ENCODE measurements at regions not wholly inside any gene's neighbourhood (a gene's known extent, or its start where the extent isn't known, plus 50 kb on each side); places are given as distances from the start of the nearest gene placed in this dataset.

- TF ChIP-seq CTCF (IDR thresholded peaks at IDR 0.05; ENCODE audit: insufficient read depth, low read length, poor library complexity, severe bottlenecking) = no peak
- no peak for DNase-seq (ENCODE audit: low read depth)
- no peaks in the 10 kb centered on the region for H3K27me3 ChIP-seq (ENCODE audit: control insufficient read depth, insufficient read depth, low read length)
- no peak overlapping the region for H3K4me3 ChIP-seq (ENCODE audit: low read depth, low read length)
- no peaks in the 10 kb centered on the region for H3K36me3 ChIP-seq (ENCODE audit: control insufficient read depth, insufficient read depth, low read length)
These were observed 207.5 kb upstream of the FAM9B start for GRCh38 chrX:9241427-9241826.

GRCh38 chrX:9249051-9249846 is 215.3 kb upstream of the FAM9B start:
- H3K27me3 ChIP-seq (ENCODE audit: control insufficient read depth, insufficient read depth, low read length) = no peaks in the 10 kb centered on the region
- no peaks in the 10 kb centered on the region for H3K36me3 ChIP-seq (ENCODE audit: control insufficient read depth, insufficient read depth, low read length)
- H3K4me3 ChIP-seq (ENCODE audit: low read depth, low read length) = no peak overlapping the region
- TF ChIP-seq CTCF (IDR thresholded peaks at IDR 0.05; ENCODE audit: insufficient read depth, low read length, poor library complexity, severe bottlenecking) = no peak
- no peak for DNase-seq (ENCODE audit: low read depth)

GRCh38 chrX:9252182-9252581 is 212.7 kb upstream of the TBL1X start:
- no peak overlapping the region for H3K4me3 ChIP-seq (ENCODE audit: low read depth, low read length)
- no peak for DNase-seq (ENCODE audit: low read depth)
- no peaks in the 10 kb centered on the region for H3K36me3 ChIP-seq (ENCODE audit: control insufficient read depth, insufficient read depth, low read length)
- TF ChIP-seq CTCF (IDR thresholded peaks at IDR 0.05; ENCODE audit: insufficient read depth, low read length, poor library complexity, severe bottlenecking) = no peak
- no peaks in the 10 kb centered on the region for H3K27me3 ChIP-seq (ENCODE audit: control insufficient read depth, insufficient read depth, low read length)

GRCh38 chrX:9253211-9253610 is 211.6 kb upstream of the TBL1X start:
- Histone ChIP-seq H3K4me3 (ENCODE audit: low read depth, low read length) (no peak overlapping the region), H3K27me3 (ENCODE audit: control insufficient read depth, insufficient read depth, low read length) (no peaks in the 10 kb centered on the region), H3K36me3 (ENCODE audit: control insufficient read depth, insufficient read depth, low read length) (no peaks in the 10 kb centered on the region)
- no peak for TF ChIP-seq CTCF (IDR thresholded peaks at IDR 0.05; ENCODE audit: insufficient read depth, low read length, poor library complexity, severe bottlenecking)
- DNase-seq (ENCODE audit: low read depth) = no peak

- Histone ChIP-seq H3K36me3 (ENCODE audit: control insufficient read depth, insufficient read depth, low read length) (no peaks in the 10 kb centered on the region), H3K27me3 (ENCODE audit: control insufficient read depth, insufficient read depth, low read length) (no peaks in the 10 kb centered on the region), H3K4me3 (ENCODE audit: low read depth, low read length) (no peak overlapping the region)
- no peak for TF ChIP-seq CTCF (IDR thresholded peaks at IDR 0.05; ENCODE audit: insufficient read depth, low read length, poor library complexity, severe bottlenecking)
- DNase-seq (ENCODE audit: low read depth) = no peak
These were observed 207.0 kb upstream of the TBL1X start for GRCh38 chrX:9257718-9258420.
